Gastroesophageal sphincter (tissue), 3 donors: ENCODE measurements at regions not wholly inside any gene's neighbourhood (a gene's known extent, or its start where the extent isn't known, plus 50 kb on each side); places are given as distances from the start of the nearest gene placed in this dataset.
"Not testable (repeated sequence)": the region's sequence is repeated elsewhere in the genome, so short reads cannot be mapped to it uniquely, and the experiment has no call there.

Source experiments
- POLR2AphosphoS5 ChIP-seq: sonication (generic); formaldehyde crosslinking; IDR thresholded peaks from one replicate; pipeline ENCODE4 v1.6.1; 2017; ENCODE audit warnings: antibody characterized with exemption
- TF ChIP-seq, protein P1 (sequence below), 4 experiments: fragments of 200-600 bp in 2 of 4; fragments of 450-650 bp in 2 of 4; sonication (generic) in 1 of 4; IDR thresholded peaks; one replicate each; pipeline ENCODE4 v1.5.1; 2017 to 2019; ENCODE audit warnings: antibody characterized with exemption in 4 of 4, mild to moderate bottlenecking in 2 of 4, moderate library complexity in 2 of 4

- TF ChIP-seq POLR2AphosphoS5: not testable (repeated sequence)
- TF ChIP-seq, protein P1, sequence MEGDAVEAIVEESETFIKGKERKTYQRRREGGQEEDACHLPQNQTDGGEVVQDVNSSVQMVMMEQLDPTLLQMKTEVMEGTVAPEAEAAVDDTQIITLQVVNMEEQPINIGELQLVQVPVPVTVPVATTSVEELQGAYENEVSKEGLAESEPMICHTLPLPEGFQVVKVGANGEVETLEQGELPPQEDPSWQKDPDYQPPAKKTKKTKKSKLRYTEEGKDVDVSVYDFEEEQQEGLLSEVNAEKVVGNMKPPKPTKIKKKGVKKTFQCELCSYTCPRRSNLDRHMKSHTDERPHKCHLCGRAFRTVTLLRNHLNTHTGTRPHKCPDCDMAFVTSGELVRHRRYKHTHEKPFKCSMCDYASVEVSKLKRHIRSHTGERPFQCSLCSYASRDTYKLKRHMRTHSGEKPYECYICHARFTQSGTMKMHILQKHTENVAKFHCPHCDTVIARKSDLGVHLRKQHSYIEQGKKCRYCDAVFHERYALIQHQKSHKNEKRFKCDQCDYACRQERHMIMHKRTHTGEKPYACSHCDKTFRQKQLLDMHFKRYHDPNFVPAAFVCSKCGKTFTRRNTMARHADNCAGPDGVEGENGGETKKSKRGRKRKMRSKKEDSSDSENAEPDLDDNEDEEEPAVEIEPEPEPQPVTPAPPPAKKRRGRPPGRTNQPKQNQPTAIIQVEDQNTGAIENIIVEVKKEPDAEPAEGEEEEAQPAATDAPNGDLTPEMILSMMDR (IDR thresholded peaks at IDR 0.05): not testable (repeated sequence)
Observed at GRCh38 chr12:74174961-74175360, 362.7 kb upstream of the ATXN7L3B start.
